ENCODE measurements at regions not wholly inside any gene's neighbourhood (a gene's known extent, or its start where the extent isn't known, plus 50 kb on each side); places are given as distances from the start of the nearest gene placed in this dataset.

DNA sequence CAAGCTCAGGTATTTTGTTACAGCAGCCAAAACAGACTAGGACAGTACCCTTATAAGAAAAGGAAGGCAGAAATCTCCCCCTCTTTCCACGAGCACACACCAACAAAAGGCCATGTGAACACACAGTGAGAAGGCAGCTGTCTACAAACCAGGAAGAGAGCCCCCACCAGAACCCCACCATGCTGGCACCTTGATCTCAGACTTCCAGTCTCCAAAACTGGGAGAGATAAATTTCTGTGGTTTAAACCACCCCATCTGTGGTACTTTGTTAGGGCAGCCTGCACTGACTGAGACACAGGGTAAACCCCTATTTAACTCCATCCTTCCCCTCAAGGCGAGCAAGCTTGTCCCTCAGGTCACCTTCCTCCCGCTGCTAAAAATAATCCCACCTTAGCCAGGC lies 475.8 kb upstream of the JARID2 start (continued):
- TF ChIP-seq CCAR2 (optimal IDR thresholded peaks at IDR 0.05; ENCODE audit: low read depth, low read length) (no peak), HCFC1 (IDR thresholded peaks at IDR 0.05; ENCODE audit: low read depth, low read length) (no peak), ARNT2 (CRISPR knock-in tag; IDR thresholded peaks at IDR 0.05; ENCODE audit: low read depth) (no peak), ZNF282 (IDR thresholded peaks at IDR 0.05; ENCODE audit: partially characterized antibody) (no peak), TARDBP (CRISPR knock-in tag; IDR thresholded peaks at IDR 0.05) (no peak)

- intact Hi-C loops (cut with micrococcal nuclease; ENCODE audit: unreplicated experiment) = no loop called here
- H3K4me3 ChIP-seq (replicated peaks in 1 of 3; ENCODE audit: insufficient read depth in 1 of 3, low read depth in 2 of 3, low read length in 3 of 3) = no peak overlapping the region
- CTCF ChIA-PET (ENCODE audit: low intra/inter-chr PET ratio, low total read pairs) = no interaction called here
Measured at GRCh38 chr6:14770572-14770971, 475.3 kb upstream of the JARID2 start.

More at GRCh38 chr6:14770572-14770971, 475.3 kb upstream of the JARID2 start:
- in situ Hi-C loops (cut with HindIII; ENCODE audit: extremely low pct_ligation_motif_present, low pct_unique_long_range_greater_than_20kb) = no loop called here
- 64% methylated on average over 6 of the region's 6 CpGs for WGBS (ENCODE audit: low lambda C conversion rate)
- POLR2A ChIA-PET = no interaction called here
- Histone ChIP-seq H3K9ac (ENCODE audit: insufficient read depth, low read depth, low read length) (no peak overlapping the region), H3K27me3 (ENCODE audit: control insufficient read depth in 1 of 2, insufficient read depth in 2 of 2, low read length in 2 of 2) (no peaks in the 10 kb centered on the region), H3K4me2 (ENCODE audit: low read depth, low read length) (no peak overlapping the region), H3K27ac (ENCODE audit: extremely low read length, insufficient read depth, low read length) (no peak overlapping the region), H3K36me3 (replicated peaks in 1 of 2; ENCODE audit: control insufficient read depth in 1 of 2, insufficient read depth in 2 of 2, low read length in 2 of 2) (no peaks in the 10 kb centered on the region), H4K20me1 (ENCODE audit: insufficient read depth, low read length) (no peaks in the 10 kb centered on the region), H2AFZ (ENCODE audit: low read length) (no peak overlapping the region), H3K4me1 (ENCODE audit: insufficient read depth, low read length) (no peaks in the 10 kb centered on the region), H3K79me2 (ENCODE audit: insufficient read depth, low read length) (no peaks in the 10 kb centered on the region), H3K9me3 (ENCODE audit: low read length) (no peaks in the 10 kb centered on the region)
- DNase-seq (ENCODE audit: low spot score) (no peak), FAIRE-seq (no peak), ATAC-seq (no peak)
- TF ChIP-seq, protein P1, sequence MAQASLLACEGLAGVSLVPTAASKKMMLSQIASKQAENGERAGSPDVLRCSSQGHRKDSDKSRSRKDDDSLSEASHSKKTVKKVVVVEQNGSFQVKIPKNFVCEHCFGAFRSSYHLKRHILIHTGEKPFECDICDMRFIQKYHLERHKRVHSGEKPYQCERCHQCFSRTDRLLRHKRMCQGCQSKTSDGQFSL (CRISPR knock-in tag; IDR thresholded peaks at IDR 0.05) = no peak
- no peak for TF ChIP-seq PPARG (CRISPR knock-in tag; conservative IDR thresholded peaks at IDR 0.05)
- TF ChIP-seq MYNN (CRISPR knock-in tag; IDR thresholded peaks at IDR 0.05; ENCODE audit: low read depth) = no peak
- TF ChIP-seq, protein P2, sequence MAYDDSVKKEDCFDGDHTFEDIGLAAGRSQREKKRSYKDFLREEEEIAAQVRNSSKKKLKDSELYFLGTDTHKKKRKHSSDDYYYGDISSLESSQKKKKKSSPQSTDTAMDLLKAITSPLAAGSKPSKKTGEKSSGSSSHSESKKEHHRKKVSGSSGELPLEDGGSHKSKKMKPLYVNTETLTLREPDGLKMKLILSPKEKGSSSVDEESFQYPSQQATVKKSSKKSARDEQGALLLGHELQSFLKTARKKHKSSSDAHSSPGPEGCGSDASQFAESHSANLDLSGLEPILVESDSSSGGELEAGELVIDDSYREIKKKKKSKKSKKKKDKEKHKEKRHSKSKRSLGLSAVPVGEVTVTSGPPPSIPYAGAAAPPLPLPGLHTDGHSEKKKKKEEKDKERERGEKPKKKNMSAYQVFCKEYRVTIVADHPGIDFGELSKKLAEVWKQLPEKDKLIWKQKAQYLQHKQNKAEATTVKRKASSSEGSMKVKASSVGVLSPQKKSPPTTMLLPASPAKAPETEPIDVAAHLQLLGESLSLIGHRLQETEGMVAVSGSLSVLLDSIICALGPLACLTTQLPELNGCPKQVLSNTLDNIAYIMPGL (CRISPR knock-in tag; IDR thresholded peaks at IDR 0.05; ENCODE audit: borderline replicate concordance in 1 of 2, low read depth in 1 of 2) = no peak
- TF ChIP-seq REXO4 (CRISPR knock-in tag; IDR thresholded peaks at IDR 0.05; ENCODE audit: borderline replicate concordance) = no peak
- no peak for TF ChIP-seq ZNF567 (CRISPR knock-in tag; IDR thresholded peaks at IDR 0.05; ENCODE audit: borderline replicate concordance)
- TF ChIP-seq, protein P3, sequence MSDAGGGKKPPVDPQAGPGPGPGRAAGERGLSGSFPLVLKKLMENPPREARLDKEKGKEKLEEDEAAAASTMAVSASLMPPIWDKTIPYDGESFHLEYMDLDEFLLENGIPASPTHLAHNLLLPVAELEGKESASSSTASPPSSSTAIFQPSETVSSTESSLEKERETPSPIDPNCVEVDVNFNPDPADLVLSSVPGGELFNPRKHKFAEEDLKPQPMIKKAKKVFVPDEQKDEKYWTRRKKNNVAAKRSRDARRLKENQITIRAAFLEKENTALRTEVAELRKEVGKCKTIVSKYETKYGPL (CRISPR knock-in tag; IDR thresholded peaks at IDR 0.05) = no peak
- no peak for TF ChIP-seq TCF12 (IDR thresholded peaks at IDR 0.05)
- no peak for TF ChIP-seq TCF12 (CRISPR knock-in tag; IDR thresholded peaks at IDR 0.05)
- TF ChIP-seq, protein P4, sequence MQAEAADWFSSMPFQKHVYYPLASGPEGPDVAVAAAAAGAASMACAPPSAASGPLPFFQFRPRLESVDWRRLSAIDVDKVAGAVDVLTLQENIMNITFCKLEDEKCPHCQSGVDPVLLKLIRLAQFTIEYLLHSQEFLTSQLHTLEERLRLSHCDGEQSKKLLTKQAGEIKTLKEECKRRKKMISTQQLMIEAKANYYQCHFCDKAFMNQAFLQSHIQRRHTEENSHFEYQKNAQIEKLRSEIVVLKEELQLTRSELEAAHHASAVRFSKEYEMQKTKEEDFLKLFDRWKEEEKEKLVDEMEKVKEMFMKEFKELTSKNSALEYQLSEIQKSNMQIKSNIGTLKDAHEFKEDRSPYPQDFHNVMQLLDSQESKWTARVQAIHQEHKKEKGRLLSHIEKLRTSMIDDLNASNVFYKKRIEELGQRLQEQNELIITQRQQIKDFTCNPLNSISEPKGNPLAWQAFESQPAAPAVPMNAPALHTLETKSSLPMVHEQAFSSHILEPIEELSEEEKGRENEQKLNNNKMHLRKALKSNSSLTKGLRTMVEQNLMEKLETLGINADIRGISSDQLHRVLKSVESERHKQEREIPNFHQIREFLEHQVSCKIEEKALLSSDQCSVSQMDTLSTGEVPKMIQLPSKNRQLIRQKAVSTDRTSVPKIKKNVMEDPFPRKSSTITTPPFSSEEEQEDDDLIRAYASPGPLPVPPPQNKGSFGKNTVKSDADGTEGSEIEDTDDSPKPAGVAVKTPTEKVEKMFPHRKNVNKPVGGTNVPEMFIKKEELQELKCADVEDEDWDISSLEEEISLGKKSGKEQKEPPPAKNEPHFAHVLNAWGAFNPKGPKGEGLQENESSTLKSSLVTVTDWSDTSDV (CRISPR knock-in tag; IDR thresholded peaks at IDR 0.05) = no peak
- TF ChIP-seq ZNF883 (CRISPR knock-in tag; IDR thresholded peaks at IDR 0.05; ENCODE audit: not compliant biosample characterization) = no peak
- no TSS peak for BruUV-seq (replicated peaks)

Measured in HepG2 (cell line).